GM12872 (cell line): ENCODE measurements at regions not wholly inside any gene's neighbourhood (a gene's known extent, or its start where the extent isn't known, plus 50 kb on each side); places are given as distances from the start of the nearest gene placed in this dataset.

Experiments
- CTCF ChIP-seq: IDR thresholded peaks from 3 replicates; pipeline ENCODE4 v1.5.1; 2011; ENCODE audit warnings: low read depth, mild to moderate bottlenecking, low read length, moderate library complexity; ENCODE audit not compliant: insufficient read depth

GRCh38 chr10:10311966-10312365, 705.7 kb upstream of the CELF2 start:
- TF ChIP-seq CTCF, result no peak

GRCh38 chr10:10313149-10313835, 704.4 kb upstream of the CELF2 start:
- TF ChIP-seq CTCF, result no peak

- TF ChIP-seq CTCF, result no peak
Observed at GRCh38 chr10:10314626-10315025, 703.0 kb upstream of the CELF2 start.

GRCh38 chr10:10315989-10316388, 701.7 kb upstream of the CELF2 start:
- TF ChIP-seq CTCF, result no peak

- no peak for TF ChIP-seq CTCF
Observed at GRCh38 chr10:10317151-10317550, 700.5 kb upstream of the CELF2 start.

GRCh38 chr10:10318856-10319255, 698.8 kb upstream of the CELF2 start:
- no peak for TF ChIP-seq CTCF

GRCh38 chr10:10320956-10321355, 696.7 kb upstream of the CELF2 start:
- no peak for TF ChIP-seq CTCF
